Hepatocyte (in vitro differentiated cells): ENCODE measurements at regions not wholly inside any gene's neighbourhood (a gene's known extent, or its start where the extent isn't known, plus 50 kb on each side); places are given as distances from the start of the nearest gene placed in this dataset.
"Not testable (repeated sequence)": the region's sequence is repeated elsewhere in the genome, so short reads cannot be mapped to it uniquely, and the experiment has no call there.

Experiments
- EZH2 ChIP-seq: fragments of 200-600 bp; sonication (generic); IDR thresholded peaks from 2 replicates; pipeline ENCODE4 v1.6.1; 2016; ENCODE audit warnings: antibody characterized with exemption, mild to moderate bottlenecking, borderline replicate concordance
- EZH2phosphoT487 ChIP-seq: fragments of 200-600 bp; sonication (generic); IDR thresholded peaks from one replicate; pipeline ENCODE4 v1.6.1; 2018; ENCODE audit warnings: antibody characterized with exemption, mild to moderate bottlenecking, low read depth, moderate library complexity; ENCODE audit not compliant: unreplicated experiment, severe bottlenecking
- TF ChIP-seq, protein P1 (sequence below): fragments of 200-600 bp; sonication (generic); IDR thresholded peaks from 2 replicates; pipeline ENCODE4 v1.5.1; 2016; ENCODE audit warnings: antibody characterized with exemption, mild to moderate bottlenecking; ENCODE audit not compliant: poor library complexity

- TF ChIP-seq, protein P1, sequence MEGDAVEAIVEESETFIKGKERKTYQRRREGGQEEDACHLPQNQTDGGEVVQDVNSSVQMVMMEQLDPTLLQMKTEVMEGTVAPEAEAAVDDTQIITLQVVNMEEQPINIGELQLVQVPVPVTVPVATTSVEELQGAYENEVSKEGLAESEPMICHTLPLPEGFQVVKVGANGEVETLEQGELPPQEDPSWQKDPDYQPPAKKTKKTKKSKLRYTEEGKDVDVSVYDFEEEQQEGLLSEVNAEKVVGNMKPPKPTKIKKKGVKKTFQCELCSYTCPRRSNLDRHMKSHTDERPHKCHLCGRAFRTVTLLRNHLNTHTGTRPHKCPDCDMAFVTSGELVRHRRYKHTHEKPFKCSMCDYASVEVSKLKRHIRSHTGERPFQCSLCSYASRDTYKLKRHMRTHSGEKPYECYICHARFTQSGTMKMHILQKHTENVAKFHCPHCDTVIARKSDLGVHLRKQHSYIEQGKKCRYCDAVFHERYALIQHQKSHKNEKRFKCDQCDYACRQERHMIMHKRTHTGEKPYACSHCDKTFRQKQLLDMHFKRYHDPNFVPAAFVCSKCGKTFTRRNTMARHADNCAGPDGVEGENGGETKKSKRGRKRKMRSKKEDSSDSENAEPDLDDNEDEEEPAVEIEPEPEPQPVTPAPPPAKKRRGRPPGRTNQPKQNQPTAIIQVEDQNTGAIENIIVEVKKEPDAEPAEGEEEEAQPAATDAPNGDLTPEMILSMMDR, result not testable (repeated sequence)
- not testable (repeated sequence) for TF ChIP-seq EZH2, EZH2phosphoT487
These were observed 91.7 kb upstream of the OLIG2 start for GRCh38 chr21:32934068-32934467.
